ENCODE measurements at regions not wholly inside any gene's neighbourhood (a gene's known extent, or its start where the extent isn't known, plus 50 kb on each side); places are given as distances from the start of the nearest gene placed in this dataset.

GRCh38 chr11:80886684-80887083 lies 1445.9 kb upstream of the TENM4 start:
- TF ChIP-seq, protein P1, sequence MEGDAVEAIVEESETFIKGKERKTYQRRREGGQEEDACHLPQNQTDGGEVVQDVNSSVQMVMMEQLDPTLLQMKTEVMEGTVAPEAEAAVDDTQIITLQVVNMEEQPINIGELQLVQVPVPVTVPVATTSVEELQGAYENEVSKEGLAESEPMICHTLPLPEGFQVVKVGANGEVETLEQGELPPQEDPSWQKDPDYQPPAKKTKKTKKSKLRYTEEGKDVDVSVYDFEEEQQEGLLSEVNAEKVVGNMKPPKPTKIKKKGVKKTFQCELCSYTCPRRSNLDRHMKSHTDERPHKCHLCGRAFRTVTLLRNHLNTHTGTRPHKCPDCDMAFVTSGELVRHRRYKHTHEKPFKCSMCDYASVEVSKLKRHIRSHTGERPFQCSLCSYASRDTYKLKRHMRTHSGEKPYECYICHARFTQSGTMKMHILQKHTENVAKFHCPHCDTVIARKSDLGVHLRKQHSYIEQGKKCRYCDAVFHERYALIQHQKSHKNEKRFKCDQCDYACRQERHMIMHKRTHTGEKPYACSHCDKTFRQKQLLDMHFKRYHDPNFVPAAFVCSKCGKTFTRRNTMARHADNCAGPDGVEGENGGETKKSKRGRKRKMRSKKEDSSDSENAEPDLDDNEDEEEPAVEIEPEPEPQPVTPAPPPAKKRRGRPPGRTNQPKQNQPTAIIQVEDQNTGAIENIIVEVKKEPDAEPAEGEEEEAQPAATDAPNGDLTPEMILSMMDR (IDR thresholded peaks at IDR 0.05), result no peak
- TF ChIP-seq POLR2AphosphoS5 (IDR thresholded peaks at IDR 0.05; ENCODE audit: low read depth, low read length), result no peak

Data from Panc1 (cell line).